GM12878 (cell line): ENCODE measurements at regions not wholly inside any gene's neighbourhood (a gene's known extent, or its start where the extent isn't known, plus 50 kb on each side); places are given as distances from the start of the nearest gene placed in this dataset.

ENCODE experiments used
- ATAC-seq: fragments of 200-7000 bp; cut with Tn5 transposase; 3 replicates; pipeline ENCODE4 v1.9.1; 2020; ENCODE audit warnings: mild to moderate bottlenecking, moderate library complexity
- BruUV-seq: library from RNA; stranded (reverse); fragments of 400-500 nt; replicated peaks from 2 replicates; lab custom pipeline; 2021; lab: Mats Ljungman, UMichigan
- CTCF ChIA-PET: fragments of 300-600 bp; sonication (Branson Sonifier 250); formaldehyde crosslinking; extraction: SDS; loops from one replicate; lab custom pipeline; 2021; ENCODE audit warnings: inconsistent platforms; lab: Yijun Ruan, JAX
- POLR2A ChIA-PET: fragments of 350-600 bp; formaldehyde crosslinking; extraction: SDS; loops from one replicate; lab custom pipeline; 2021; ENCODE audit warnings: inconsistent platforms; lab: Charles Lee
- RAD21 ChIA-PET: fragments of 300-600 bp; sonication (Branson Sonifier 250); formaldehyde crosslinking; loops from one replicate; lab custom pipeline; 2023; ENCODE audit warnings: antibody characterized with exemption; ENCODE audit not compliant: unreplicated experiment; lab: Charles Lee
- SMC1A ChIA-PET: fragments of 300-600 bp; sonication (Branson Sonifier 250); formaldehyde crosslinking; loops from one replicate; lab custom pipeline; 2023; ENCODE audit not compliant: unreplicated experiment, uncharacterized antibody; lab: Charles Lee
- DNase-seq: peaks from one replicate; pipeline ENCODE4 v3.0.0-alpha.2; 2011; ENCODE audit warnings: low read depth, low spot score
- FAIRE-seq: peaks from 3 replicates; lab custom pipeline; 2011; peaks lifted over from hg19 to GRCh38; lab: Jason Lieb, UNC
- H2AFZ ChIP-seq: 2 replicates; pipeline ENCODE4 v1.6.0; 2011; ENCODE audit warnings: low read depth, low read length, control low read depth; ENCODE audit not compliant: control insufficient read depth
- H3K27ac ChIP-seq: 2 replicates; pipeline ENCODE4 v1.5.1; 2011; ENCODE audit warnings: control low read depth; ENCODE audit not compliant: control insufficient read depth, insufficient read depth
- H3K27me3 ChIP-seq, 2 experiments: replicated peaks in 1 of 2; 2 replicates each; pipeline versions ENCODE4 v1.6.0 to v1.6.1; 2011; ENCODE audit warnings: low read length in 1 of 2; ENCODE audit not compliant: control insufficient read depth in 2 of 2, insufficient read depth in 2 of 2
- H3K36me3 ChIP-seq, 2 experiments: 2 replicates each; pipeline ENCODE4 v1.5.1; 2011; ENCODE audit warnings: low read length in 1 of 2; ENCODE audit not compliant: control insufficient read depth in 2 of 2, insufficient read depth in 2 of 2
- H3K4me1 ChIP-seq: 2 replicates; pipeline ENCODE4 v1.6.1; 2011; ENCODE audit warnings: mild to moderate bottlenecking, low read length, moderate library complexity, mixed read lengths; ENCODE audit not compliant: control insufficient read depth, insufficient read depth
- H3K4me2 ChIP-seq: 2 replicates; pipeline ENCODE4 v1.6.0; 2011; ENCODE audit warnings: control low read depth; ENCODE audit not compliant: control insufficient read depth, insufficient read depth
- H3K4me3 ChIP-seq: fragments of 200-600 bp; sonication (generic); 2 replicates; pipeline ENCODE4 v1.5.1; 2016
- H3K79me2 ChIP-seq: 2 replicates; pipeline ENCODE4 v1.6.0; 2011; ENCODE audit warnings: low read length; ENCODE audit not compliant: control insufficient read depth, insufficient read depth
- H3K9ac ChIP-seq: 2 replicates; pipeline ENCODE4 v1.8.0; 2011; ENCODE audit warnings: low read length, control low read depth, mixed read lengths; ENCODE audit not compliant: control insufficient read depth, insufficient read depth
- H3K9me3 ChIP-seq: replicated peaks from 3 replicates; pipeline ENCODE4 v1.5.1; 2011; ENCODE audit warnings: mild to moderate bottlenecking, low read length; ENCODE audit not compliant: control insufficient read depth, insufficient read depth
- H4K20me1 ChIP-seq: 2 replicates; pipeline ENCODE4 v1.6.0; 2011; ENCODE audit not compliant: control insufficient read depth, insufficient read depth
- GABPA ChIP-seq: IDR thresholded peaks from 2 replicates; pipeline ENCODE4 v1.6.1; 2014; ENCODE audit warnings: antibody characterized with exemption, low read depth, mild to moderate bottlenecking, inconsistent platforms
- HDAC6 ChIP-seq: fragments of 200-600 bp; sonication (generic); IDR thresholded peaks from one replicate; pipeline ENCODE4 v1.8.0; 2017; ENCODE audit warnings: antibody characterized with exemption; ENCODE audit not compliant: unreplicated experiment
- PML ChIP-seq: IDR thresholded peaks from 2 replicates; pipeline ENCODE4 v1.6.1; 2012; ENCODE audit warnings: low read length, inconsistent platforms
- POLR2A ChIP-seq: IDR thresholded peaks from 2 replicates; pipeline ENCODE4 v1.6.1; 2011; ENCODE audit warnings: low read depth, mild to moderate bottlenecking, low read length
- SPI1 ChIP-seq: IDR thresholded peaks from 2 replicates; pipeline ENCODE4 v1.6.1; 2011; ENCODE audit warnings: low read depth, mild to moderate bottlenecking, low read length, moderate library complexity, borderline replicate concordance; ENCODE audit not compliant: insufficient read depth
- TAF1 ChIP-seq: IDR thresholded peaks from 2 replicates; pipeline ENCODE4 v1.6.1; 2011; ENCODE audit warnings: mild to moderate bottlenecking, low read depth, low read length, borderline replicate concordance
- WGBS: methylation state at CpG from one replicate; pipeline ENCODE4 v1.1.6; 2016; ENCODE audit warnings: low lambda C conversion rate; ENCODE audit not compliant: insufficient replicate concordance, insufficient coverage; ENCODE audit errors: missing lambda C conversion rate; 5-methylcytosine and 5-hydroxymethylcytosine counted together
- in situ Hi-C: fragments of 300-500 bp; cut with MboI; formaldehyde crosslinking; loops from 9 replicates; pipeline ENCODE4 v1.14.3; 2018; ENCODE audit warnings: mixed read lengths
- intact Hi-C: fragments of 100-400 bp; cut with micrococcal nuclease; formaldehyde crosslinking; loops from one replicate; pipeline ENCODE4 v1.14.2; 2022; ENCODE audit not compliant: unreplicated experiment
- TF ChIP-seq, protein P1 (sequence below): IDR thresholded peaks from 2 replicates; pipeline ENCODE4 v1.6.1; 2012; ENCODE audit warnings: low read depth, low read length, improper control_type of control experiment
- TF ChIP-seq, protein P2 (sequence below), 3 experiments: IDR thresholded peaks in 2 of 3; conservative IDR thresholded peaks in 1 of 3; 2 replicates each; pipeline ENCODE4 v1.5.1; 2011; ENCODE audit warnings: low read depth in 3 of 3, low read length in 3 of 3, mild to moderate bottlenecking in 3 of 3, control low read depth in 2 of 3, moderate library complexity in 2 of 3, inconsistent platforms in 1 of 3, mixed read lengths in 1 of 3; ENCODE audit not compliant: control insufficient read depth in 2 of 3, insufficient read depth in 1 of 3; ENCODE audit errors: extremely low read depth in 1 of 3

DNA sequence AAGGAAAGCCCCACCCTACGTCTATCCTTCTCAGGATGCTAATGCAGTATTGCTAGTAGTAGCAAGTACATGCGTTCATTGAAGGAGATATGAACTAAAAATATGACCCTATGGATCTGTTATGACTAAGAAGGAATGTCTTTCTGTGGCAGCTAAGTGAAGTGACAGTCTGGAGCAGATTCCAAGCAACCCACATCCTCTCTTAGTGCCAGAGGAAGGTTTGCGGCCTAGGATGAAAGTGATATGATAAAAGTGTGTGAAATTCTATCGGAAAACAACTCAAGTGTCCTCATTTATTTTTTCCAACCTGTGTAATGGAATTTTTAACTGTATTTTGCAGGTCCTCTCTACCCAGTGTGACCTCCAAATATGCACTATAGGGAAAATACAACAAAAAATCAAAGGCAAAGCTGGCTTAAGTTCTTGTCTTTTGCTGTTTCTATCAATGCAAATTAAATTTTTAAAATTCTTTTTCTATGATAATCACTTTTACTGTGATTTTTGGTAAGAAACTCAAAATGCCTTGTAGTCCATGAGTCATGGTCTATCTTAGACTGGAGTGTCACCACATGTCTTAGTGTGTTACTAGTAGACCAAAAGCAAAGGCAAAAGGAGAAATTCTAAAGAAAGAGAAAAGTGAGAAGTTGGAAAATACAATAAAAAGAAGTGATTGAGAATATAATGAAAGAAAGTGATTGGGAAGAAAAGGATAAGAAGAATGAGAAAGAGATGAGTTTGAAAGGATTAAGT, 161.2 kb upstream of the TMCO5A start:
- ChIA-PET RAD21 (interaction anchor here (0.5 kb wide), 1 partner anchor 538 kb away, joined by 3 read pairs; no protein-coding TSS in a partner anchor), SMC1A (no interaction called here), POLR2A (no interaction called here), CTCF (interaction anchor here (1.0 kb wide), 1 partner anchor 9 kb away, joined by 3 read pairs; no protein-coding TSS in a partner anchor)
- no peaks in the 10 kb centered on the region for H4K20me1 ChIP-seq
- WGBS: 62% methylated on average over 4 of the region's 4 CpGs
- no peaks in the 10 kb centered on the region for H3K4me1 ChIP-seq
- no peak overlapping the region for H3K4me3 ChIP-seq
- intact Hi-C loops: no loop called here
- TF ChIP-seq, protein P1, sequence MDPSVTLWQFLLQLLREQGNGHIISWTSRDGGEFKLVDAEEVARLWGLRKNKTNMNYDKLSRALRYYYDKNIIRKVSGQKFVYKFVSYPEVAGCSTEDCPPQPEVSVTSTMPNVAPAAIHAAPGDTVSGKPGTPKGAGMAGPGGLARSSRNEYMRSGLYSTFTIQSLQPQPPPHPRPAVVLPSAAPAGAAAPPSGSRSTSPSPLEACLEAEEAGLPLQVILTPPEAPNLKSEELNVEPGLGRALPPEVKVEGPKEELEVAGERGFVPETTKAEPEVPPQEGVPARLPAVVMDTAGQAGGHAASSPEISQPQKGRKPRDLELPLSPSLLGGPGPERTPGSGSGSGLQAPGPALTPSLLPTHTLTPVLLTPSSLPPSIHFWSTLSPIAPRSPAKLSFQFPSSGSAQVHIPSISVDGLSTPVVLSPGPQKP: no peak
- no peak for TF ChIP-seq POLR2A
- no peak for TF ChIP-seq HDAC6
- TF ChIP-seq GABPA: no peak
- TF ChIP-seq TAF1: no peak
- TF ChIP-seq, protein P2, sequence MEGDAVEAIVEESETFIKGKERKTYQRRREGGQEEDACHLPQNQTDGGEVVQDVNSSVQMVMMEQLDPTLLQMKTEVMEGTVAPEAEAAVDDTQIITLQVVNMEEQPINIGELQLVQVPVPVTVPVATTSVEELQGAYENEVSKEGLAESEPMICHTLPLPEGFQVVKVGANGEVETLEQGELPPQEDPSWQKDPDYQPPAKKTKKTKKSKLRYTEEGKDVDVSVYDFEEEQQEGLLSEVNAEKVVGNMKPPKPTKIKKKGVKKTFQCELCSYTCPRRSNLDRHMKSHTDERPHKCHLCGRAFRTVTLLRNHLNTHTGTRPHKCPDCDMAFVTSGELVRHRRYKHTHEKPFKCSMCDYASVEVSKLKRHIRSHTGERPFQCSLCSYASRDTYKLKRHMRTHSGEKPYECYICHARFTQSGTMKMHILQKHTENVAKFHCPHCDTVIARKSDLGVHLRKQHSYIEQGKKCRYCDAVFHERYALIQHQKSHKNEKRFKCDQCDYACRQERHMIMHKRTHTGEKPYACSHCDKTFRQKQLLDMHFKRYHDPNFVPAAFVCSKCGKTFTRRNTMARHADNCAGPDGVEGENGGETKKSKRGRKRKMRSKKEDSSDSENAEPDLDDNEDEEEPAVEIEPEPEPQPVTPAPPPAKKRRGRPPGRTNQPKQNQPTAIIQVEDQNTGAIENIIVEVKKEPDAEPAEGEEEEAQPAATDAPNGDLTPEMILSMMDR (IDR thresholded peaks at IDR 0.05 in 2 of 3, conservative IDR thresholded peaks at IDR 0.05 in 1 of 3; ENCODE audit: control insufficient read depth in 2 of 3, extremely low read depth in 1 of 3, insufficient read depth in 1 of 3, low read depth in 3 of 3, low read length in 3 of 3): no peak
- no peak for TF ChIP-seq SPI1
- TF ChIP-seq PML: no peak
- H3K9ac ChIP-seq: no peak overlapping the region
- H3K4me2 ChIP-seq: no peak overlapping the region
- DNase-seq: no peak
- FAIRE-seq: no peak
- H3K9me3 ChIP-seq: no peaks in the 10 kb centered on the region
- H2AFZ ChIP-seq: no peak overlapping the region
- ATAC-seq: no peak
- H3K36me3 ChIP-seq: no peaks in the 10 kb centered on the region
- H3K27me3 ChIP-seq: no peaks in the 10 kb centered on the region
- in situ Hi-C loops: no loop called here
- BruUV-seq: no TSS peak
- no peaks in the 10 kb centered on the region for H3K79me2 ChIP-seq
- no peak overlapping the region for H3K27ac ChIP-seq
